ENCODE measurements at regions not wholly inside any gene's neighbourhood (a gene's known extent, or its start where the extent isn't known, plus 50 kb on each side); places are given as distances from the start of the nearest gene placed in this dataset.

DNA sequence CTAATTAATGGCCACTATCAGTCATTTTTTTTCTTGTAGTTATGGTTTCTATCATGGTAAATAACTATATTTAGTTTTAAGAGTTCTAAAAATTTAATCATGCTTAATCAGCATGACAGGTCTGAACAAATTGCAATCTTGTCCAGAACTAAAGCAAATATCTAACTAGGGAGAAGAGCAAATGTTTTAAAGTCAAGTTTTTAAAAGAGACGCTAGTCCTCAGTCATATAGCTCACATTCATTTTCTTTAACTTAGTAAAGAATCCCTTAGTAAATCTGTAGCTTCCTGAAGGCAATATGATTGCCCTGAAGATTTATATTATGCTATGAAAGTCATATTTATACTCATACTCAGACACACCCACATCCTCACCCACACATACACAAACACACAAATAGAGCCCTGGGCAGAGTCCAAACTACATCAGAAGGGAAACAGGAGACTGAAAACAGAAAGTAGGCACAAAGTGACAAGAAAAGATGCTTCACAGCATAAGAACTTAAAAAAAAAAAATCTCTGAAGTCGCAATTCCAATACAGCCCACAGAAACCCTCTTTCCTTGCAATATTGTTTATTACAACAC, 1149.1 kb downstream of the SI start:
- no peak for DNase-seq (ENCODE audit: low read depth)
- TF ChIP-seq, protein P1, sequence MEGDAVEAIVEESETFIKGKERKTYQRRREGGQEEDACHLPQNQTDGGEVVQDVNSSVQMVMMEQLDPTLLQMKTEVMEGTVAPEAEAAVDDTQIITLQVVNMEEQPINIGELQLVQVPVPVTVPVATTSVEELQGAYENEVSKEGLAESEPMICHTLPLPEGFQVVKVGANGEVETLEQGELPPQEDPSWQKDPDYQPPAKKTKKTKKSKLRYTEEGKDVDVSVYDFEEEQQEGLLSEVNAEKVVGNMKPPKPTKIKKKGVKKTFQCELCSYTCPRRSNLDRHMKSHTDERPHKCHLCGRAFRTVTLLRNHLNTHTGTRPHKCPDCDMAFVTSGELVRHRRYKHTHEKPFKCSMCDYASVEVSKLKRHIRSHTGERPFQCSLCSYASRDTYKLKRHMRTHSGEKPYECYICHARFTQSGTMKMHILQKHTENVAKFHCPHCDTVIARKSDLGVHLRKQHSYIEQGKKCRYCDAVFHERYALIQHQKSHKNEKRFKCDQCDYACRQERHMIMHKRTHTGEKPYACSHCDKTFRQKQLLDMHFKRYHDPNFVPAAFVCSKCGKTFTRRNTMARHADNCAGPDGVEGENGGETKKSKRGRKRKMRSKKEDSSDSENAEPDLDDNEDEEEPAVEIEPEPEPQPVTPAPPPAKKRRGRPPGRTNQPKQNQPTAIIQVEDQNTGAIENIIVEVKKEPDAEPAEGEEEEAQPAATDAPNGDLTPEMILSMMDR (conservative IDR thresholded peaks at IDR 0.05; ENCODE audit: low read length) = no peak

DNA sequence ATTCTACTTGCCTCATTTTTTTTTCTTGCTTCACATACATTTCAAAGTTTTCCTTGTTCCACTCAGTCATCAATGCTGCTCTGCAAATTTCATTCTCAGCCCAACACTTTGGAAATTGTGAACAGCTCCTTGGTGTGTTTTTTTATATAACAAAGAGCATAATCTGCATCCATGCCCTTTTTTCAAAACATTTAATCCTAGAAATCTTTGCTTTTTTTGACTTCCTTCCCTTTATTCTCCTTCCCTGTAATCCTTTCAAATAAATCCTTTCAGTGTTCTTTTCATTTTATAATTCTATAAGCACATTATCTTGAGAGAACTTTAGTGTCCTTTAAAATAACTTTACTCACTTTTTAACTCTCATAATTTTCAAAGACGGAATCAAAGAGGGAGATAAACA, 1150.8 kb downstream of the SI start:
- no peak overlapping the region for H3K4me3 ChIP-seq (ENCODE audit: low read length)
- no peak for DNase-seq (ENCODE audit: low read depth)
- TF ChIP-seq, protein P1 (conservative IDR thresholded peaks at IDR 0.05; ENCODE audit: low read length) = no peak

More for the DNA sequence above, 1149.1 kb downstream of the SI start:
- H3K4me3 ChIP-seq (ENCODE audit: low read length) = no peak overlapping the region

DNA sequence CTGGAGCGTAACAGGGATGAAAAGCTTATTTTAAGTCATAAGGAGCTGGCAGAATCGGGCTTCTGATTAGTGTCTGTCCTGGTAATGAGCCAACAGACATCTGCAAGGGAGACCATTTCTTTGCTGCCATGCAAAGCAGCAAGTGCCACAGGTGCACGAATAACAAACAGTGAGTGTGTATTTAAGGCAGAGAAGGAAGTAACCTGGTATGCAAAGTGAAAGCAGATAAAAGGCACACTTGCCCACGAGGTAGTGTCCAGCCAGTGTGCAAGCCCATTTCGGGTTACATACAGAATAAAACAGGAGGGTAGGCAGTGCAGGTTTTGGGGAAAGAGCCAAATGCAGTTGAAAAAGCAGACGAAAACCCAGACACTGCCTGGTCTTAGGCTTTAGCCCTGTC, 1153.7 kb downstream of the SI start:
- TF ChIP-seq, protein P1 (conservative IDR thresholded peaks at IDR 0.05; ENCODE audit: low read length) = no peak
- no peak overlapping the region for H3K4me3 ChIP-seq (ENCODE audit: low read length)
- DNase-seq (ENCODE audit: low read depth) = no peak

DNA sequence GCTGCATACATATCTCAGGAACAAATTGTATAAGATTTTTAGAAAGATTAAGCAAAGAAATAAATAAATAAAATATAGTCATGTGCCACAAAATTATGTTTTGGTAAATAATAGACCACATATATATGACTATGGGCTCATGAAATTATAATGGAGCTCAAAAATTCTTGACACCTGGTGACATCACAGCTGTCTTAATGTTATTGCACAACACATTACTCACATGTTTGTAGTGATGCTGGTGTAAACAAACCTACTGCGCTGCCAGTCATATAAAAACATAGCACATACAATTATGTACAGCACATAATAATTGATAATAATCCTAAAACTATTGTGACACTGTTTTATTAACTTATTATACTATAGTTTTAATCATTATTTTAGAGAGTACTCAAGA, 1159.1 kb downstream of the SI start:
- TF ChIP-seq, protein P1 (conservative IDR thresholded peaks at IDR 0.05; ENCODE audit: low read length) = no peak
- DNase-seq (ENCODE audit: low read depth) = no peak
- no peak overlapping the region for H3K4me3 ChIP-seq (ENCODE audit: low read length)

DNA sequence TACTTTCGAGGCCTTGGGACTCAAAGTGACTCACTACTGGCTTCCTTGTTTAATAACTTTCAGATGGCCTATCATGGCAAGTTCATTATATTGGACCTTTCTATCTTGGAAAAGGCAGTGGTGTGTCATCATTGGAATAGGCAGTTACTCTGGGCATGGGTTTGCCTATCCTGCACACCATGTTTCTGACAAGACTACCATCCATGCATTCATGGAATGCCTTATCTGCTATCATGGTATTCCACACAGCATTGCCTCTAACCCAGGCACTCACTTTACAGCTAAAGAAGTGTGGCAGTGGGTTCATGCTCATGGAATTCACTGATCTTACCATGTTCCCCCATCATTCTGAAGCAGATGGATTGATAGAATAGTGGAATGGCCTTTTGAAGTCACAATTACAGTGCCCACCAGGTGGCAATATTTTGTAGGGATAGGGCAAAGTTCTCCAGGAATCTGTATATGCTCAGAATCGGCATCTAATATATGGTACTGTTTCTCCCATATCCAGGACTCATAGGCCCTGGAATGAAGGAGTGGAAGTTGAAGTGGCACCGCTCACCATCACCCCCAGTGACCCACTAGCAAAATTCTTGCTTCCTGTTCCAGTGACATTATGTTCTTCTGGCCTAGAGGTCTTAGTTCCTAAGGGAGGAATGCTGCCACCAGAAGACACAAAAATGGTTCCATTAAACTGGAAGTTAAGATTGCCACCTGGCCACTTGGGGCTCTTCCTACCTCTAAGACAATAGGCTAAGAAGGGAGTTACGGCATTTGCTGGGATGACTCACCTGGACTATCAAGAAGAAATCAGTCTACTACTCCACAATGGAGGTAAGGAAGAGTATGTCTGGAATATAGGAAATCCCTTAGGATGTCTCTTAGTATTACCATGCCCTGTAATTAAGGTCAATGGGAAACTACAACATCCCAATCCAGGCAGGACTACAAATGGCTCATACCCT, 1161.4 kb downstream of the SI start:
- DNase-seq (ENCODE audit: low read depth) = no peak
- H3K4me3 ChIP-seq (ENCODE audit: low read length) = no peak overlapping the region
- TF ChIP-seq, protein P1 (conservative IDR thresholded peaks at IDR 0.05; ENCODE audit: low read length) = no peak

DNA sequence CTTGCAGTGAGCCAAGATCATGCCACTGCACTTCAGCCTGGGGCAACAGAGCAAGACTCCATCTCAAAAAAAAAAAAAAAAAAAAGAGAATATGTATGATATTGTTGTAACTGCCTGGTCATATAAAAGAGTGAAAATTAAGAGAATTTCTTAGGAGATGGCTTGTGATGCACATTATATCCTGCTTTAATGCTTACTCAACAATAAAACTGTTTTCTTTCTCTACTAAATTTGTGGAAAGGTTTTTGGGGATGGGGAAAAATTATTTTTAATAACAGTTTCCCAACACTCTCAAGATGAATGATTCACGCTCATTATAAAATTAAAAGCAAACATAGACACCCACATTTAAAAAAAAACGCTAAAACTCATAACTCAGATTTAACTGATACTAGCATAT, 1163.0 kb downstream of the SI start:
- DNase-seq (ENCODE audit: low read depth) = no peak
- H3K4me3 ChIP-seq (ENCODE audit: low read length) = no peak overlapping the region
- TF ChIP-seq, protein P1 (conservative IDR thresholded peaks at IDR 0.05; ENCODE audit: low read length) = no peak

DNA sequence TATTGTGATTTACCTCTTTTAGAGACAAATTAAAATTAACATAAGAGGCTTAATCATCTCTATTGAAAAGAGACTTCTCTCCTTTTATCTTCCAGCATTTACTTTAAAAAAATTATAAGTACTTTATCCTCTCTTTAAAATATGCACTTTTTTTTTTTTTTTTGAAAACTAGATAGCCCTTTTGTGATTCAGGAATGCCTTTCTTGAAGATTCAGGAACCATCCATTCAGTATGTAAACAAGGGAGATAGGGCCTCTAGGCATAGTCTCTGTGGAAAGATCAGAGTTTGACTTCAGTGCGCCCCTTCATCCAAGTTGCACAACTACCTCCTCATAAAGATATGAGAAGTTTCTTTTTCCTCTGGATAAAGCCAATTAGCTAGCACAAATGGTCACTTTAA, 1163.7 kb downstream of the SI start:
- no peak overlapping the region for H3K4me3 ChIP-seq (ENCODE audit: low read length)
- TF ChIP-seq, protein P1 (conservative IDR thresholded peaks at IDR 0.05; ENCODE audit: low read length) = no peak
- DNase-seq (ENCODE audit: low read depth) = no peak
